ENCODE measurements at regions not wholly inside any gene's neighbourhood (a gene's known extent, or its start where the extent isn't known, plus 50 kb on each side); places are given as distances from the start of the nearest gene placed in this dataset.

DNA sequence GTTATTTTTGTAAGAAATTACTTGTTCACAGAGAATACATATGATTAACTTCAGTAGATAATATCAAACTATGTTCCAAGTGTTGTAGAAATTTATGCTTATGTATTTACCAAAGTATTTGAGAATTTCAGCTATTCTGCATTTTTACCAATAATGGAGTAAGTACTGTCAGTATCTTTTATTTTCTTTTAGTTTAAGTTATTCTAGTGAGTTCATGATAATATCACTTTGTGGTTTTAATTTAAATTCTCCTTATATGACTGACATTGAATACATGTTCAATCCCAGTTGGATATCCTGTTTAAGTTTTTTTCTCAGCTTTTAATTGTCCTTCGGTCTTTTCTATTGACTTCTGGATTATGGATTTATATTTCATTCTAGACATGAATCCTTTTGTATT, 1024.6 kb downstream of the EFNA5 start:
- TF ChIP-seq, protein P1, sequence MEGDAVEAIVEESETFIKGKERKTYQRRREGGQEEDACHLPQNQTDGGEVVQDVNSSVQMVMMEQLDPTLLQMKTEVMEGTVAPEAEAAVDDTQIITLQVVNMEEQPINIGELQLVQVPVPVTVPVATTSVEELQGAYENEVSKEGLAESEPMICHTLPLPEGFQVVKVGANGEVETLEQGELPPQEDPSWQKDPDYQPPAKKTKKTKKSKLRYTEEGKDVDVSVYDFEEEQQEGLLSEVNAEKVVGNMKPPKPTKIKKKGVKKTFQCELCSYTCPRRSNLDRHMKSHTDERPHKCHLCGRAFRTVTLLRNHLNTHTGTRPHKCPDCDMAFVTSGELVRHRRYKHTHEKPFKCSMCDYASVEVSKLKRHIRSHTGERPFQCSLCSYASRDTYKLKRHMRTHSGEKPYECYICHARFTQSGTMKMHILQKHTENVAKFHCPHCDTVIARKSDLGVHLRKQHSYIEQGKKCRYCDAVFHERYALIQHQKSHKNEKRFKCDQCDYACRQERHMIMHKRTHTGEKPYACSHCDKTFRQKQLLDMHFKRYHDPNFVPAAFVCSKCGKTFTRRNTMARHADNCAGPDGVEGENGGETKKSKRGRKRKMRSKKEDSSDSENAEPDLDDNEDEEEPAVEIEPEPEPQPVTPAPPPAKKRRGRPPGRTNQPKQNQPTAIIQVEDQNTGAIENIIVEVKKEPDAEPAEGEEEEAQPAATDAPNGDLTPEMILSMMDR (IDR thresholded peaks at IDR 0.05; ENCODE audit: low read depth, low read length) = no peak
- TF ChIP-seq EZH2phosphoT487 (IDR thresholded peaks at IDR 0.05; ENCODE audit: low read depth) = no peak
